Stimulated activated CD4-positive, alpha-beta T cell treated with anti-CD3 and anti-CD28 coated beads, Interleukin-2, amount 100 ng/mL, for 4 hours (primary cell): ENCODE measurements at regions not wholly inside any gene's neighbourhood (a gene's known extent, or its start where the extent isn't known, plus 50 kb on each side); places are given as distances from the start of the nearest gene placed in this dataset.
"Not testable (repeated sequence)": the region's sequence is repeated elsewhere in the genome, so short reads cannot be mapped to it uniquely, and the experiment has no call there.

ENCODE experiments used
- DNase-seq: peaks from one replicate; pipeline ENCODE4 v3.0.0-alpha.2; 2020; ENCODE audit warnings: low read depth

DNA sequence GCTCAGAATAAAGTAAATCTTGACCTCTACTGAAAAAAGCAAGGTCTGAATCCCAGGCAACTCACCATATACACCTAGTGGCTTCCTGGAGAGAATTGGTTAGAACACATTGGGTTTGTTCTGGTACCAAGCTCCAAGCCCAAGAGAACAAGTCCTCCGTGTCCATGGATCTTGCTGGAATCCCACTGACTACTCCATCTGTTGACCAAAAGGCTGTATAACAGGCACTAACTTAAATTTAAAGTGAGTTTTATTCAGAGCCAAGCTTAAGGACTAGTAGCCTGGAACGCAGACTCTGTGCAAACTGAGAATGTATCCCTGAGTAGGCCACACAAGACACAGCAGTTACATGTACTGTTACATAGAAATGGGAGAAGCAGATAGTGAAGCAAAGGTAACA is 342.1 kb upstream of the LRRC3B start:
- no peak for DNase-seq

DNA sequence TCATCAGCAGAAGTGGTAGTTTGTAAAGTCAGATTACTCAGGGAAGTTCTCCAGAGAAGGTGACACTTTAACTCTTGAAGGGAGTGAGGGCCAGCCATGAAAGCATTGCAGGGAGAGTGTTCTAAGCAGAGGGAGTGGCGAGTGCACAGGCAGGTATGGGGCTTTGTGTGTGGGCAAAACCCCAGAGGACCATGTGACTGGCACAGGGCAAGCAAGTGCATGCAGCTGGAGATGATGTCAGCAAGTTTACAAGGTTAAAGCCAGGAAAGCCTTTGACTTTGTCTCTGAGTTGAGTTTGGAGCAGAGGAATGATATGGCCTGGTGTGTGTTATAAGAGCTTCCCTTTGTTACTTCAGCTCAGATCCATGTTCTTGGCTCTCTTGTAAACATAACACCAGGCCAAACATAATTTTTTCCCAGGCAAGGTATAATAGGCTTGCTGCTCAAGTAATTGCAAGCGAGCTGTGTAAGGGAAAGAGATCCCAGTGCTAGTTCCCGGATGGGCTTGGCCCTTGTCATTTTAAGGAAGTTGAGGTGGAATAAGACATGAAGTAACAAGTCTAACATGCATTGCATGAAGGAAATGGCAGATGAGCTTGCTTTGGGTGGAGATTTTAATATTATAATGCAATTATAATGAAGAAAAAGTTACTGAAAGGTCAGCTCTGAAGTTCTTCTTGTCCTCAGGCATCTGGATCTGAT is 341.1 kb upstream of the LRRC3B start:
- DNase-seq: no peak

DNA sequence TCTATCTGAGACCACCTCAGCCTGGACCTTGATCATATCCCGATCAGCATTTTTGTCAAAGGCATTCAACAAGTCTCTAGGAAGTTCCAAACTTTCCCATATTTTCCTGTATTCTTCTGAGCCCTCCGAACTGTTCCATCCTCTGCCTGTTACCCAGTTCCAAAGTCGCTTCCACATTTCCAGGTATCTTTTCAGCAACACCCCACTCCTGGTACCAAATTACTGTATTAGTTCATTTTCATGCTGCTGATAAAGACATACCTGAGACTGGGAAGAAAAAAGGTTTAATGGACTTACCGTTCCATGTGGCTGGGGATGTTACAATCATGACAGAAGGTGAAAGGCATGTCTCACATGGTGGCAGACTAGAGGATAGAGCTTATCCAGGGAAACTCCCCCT is 338.1 kb upstream of the LRRC3B start:
- DNase-seq: not testable (repeated sequence)

DNA sequence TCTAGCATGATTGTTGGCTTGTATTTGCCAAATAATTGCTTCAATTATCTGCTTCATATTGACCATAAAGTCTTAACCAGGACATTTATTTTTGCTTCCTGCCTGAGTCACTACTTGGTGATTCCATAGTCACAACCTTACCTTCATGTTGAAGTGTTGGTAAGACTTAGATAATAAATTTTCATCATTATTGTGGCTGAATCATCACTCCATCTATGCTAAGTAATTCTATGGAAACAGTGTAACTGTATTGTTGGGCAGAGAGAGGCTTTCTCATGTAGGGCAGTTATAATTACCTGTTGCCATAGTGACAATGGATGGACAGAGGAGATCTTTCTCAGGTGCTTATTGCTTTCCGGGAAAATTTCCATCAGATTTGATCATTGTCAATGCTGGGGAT is 330.7 kb upstream of the LRRC3B start:
- DNase-seq: no peak

DNA sequence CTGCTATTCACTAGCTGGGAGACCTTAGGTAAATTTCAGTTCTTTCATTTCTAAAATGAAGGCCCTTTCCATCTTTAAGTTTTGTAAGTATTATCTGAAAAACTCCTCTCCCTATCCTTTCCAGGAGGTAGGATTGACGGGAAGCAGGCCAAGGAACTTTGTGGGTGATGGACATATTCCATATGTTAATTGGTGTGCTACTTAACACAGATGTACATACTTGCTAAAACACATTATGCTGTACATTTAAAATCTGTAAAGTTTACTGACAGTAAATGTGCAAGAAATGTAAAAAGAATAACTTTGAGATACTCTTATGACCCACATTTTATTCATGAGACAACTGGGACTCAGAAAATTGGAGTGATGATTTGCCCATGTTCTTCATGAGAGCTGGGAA is 329.8 kb upstream of the LRRC3B start:
- no peak for DNase-seq

DNA sequence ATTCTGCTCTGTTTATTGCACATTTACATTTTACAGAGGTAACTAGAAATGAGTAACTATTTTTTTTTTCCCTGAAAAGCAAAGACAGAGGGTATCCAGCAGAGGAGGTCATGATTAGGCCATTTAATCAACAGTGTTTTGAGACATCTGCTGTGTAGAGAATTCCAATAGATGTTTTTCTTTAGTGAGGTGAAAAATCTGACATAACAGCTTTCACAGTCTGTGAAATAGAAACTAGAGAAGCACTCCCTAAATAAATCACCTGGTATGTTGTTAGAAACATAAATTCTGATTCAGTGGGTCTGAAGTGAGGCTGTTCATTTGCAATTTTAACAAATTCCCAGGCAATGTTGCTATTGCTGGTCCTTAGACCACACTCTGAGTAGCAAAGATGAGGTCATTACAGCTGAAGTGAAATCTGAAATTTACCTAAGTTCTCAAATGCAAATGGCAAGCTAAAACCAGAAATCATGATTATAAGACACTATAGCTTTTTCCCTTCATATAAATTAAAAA is 329.2 kb upstream of the LRRC3B start:
- no peak for DNase-seq

DNA sequence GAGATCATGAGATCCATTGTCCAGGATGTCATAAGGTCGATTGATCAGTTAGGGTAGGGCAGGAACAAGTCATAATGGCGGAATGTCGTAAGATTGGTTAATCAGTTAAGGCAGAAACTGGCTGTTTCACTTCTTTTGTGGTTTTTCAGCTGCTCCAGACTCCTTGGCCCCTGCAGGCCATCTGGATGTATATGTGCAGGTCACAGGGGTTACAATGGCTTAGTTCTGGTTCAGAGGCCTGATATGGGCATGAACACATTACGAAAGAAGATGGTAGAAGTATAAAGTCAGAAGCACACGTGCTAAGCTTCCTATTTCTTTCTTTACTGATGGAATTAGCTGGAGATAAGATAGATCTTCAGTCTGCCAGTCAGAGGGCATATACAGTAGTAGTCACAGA is 315.4 kb upstream of the LRRC3B start:
- no peak for DNase-seq

DNA sequence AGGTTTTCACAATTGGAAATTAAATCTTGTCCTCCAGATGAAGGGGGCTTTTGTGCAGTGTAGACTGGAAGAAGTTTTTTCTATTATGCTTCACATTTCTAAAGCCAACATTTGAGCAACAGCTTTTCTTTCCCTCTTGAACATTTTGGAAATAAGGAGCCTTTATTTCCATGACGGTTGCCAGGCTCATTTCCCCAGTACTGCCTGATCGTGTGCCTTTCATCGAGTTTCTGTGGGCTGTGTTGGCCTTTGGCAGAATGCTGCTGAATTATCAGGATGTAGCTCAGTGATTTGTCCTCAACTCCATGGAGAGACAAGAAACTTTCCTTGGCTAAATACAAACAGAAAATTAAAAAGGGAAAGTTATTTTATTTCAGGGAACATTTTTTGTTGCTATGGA is 314.8 kb upstream of the LRRC3B start:
- DNase-seq: no peak

DNA sequence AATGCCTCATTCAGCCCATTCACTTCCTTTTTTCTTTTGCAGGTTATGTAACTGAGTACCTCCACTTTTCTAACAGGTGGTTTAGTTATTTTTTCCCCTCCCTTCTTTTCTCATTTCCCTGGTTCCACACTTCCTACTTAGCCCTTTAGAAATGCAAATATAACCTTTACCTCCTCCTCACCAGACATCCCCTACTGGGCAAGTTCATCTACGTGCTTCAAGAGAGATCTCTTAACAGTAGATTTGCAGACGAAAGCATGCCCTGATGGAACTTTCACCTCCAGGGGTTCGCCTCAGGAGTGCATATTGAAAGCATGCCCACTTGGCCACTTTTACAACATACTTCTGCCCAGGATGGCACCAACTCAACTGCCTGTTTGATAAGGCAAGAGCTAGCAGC is 314.1 kb upstream of the LRRC3B start:
- no peak for DNase-seq

DNA sequence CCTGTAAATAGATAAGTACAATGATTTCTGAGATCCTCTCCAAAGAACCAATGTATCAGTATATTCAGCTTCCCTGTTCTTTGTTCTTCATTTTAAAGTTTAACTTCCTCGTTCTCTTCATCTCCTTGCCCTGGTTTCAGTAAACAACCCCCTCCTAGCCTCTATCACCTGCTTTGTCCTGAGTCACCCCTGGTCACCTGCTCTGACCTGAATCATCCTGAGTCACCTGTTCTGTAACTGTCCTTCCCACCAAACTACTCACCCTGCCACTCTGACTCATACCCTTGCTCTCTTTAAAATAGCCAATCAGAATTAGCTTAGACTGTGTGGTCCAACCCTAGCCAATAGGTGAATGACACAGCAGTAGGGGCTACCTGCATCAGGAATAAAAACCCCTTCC is 313.0 kb upstream of the LRRC3B start:
- DNase-seq: not testable (repeated sequence)

DNA sequence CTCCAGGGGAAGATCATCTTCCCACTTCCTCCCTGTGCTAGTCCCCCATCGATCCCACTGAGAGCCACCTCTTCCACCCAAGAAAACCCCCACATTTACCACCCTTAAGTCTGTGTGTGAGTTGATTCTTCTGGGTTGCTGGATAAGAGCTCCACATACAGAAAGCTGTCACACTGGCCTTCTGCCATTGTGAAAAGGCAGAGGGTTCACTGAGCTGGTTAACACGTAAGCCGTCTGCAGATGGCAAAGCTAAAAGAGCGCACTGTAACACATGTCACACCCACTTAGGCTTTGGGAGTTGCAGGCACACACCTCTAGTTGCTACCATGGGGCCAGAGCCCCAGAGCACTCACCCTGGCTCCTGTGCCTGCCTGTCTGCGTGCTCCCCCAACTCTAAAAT is 309.8 kb upstream of the LRRC3B start:
- DNase-seq: no peak

DNA sequence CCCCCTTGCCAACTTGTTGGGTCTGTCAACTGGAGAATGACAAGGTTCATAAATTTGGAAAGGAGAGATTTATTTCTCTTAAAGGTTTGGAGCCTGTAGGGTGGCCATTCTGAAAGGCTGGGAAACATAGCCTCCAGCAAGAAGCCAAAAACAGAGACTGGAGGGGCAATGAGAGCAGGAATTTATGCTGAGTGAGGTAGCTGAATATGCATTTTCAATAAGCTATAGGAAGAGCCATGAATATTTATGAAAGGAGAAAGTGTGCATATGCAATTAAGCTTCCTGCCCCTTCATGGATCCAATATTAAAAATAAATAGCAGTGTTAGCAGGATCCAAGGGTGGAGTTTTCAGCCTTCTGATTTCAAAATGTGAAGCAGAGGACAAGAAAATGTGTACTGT is 306.1 kb upstream of the LRRC3B start:
- no peak for DNase-seq

DNA sequence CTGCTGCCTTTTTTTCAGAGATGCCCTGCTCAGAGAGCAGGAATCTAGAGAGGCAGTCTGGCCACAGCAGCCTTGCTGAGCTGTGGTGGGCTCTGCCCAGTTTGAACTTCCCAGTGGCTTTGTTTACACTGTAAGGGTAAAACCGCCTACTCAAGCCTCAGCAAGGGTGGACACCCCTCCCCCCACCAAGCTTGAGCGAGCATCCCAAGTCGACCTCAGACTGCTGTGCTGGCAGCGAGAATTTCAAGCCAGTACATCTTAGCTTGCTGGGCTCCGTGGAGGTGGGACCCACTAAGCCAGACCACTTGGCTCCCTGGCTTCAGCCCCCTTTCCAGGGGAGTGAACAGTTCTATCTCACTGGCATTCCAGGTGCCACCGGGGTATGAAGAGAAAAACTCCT is 298.8 kb upstream of the LRRC3B start:
- DNase-seq: not testable (repeated sequence)

DNA sequence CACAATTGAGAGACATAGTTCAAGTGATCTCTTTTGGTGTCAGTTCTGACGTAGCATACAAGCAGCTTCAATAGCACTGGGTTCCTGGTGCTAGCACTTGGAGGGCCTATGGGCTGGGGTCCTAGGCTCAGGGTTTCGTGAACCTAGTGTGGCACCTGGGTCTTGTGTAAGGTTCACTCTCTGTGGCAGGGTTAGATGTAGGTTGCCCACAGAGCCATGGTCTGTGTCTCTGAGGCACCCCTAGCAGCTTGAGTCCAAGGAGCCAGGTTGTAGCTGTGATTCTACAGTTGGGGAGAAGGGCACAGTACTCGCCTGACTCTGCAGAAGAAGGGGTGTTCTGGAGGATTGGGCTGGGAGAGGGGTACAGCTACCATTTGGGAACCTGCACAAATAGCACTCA is 282.6 kb upstream of the LRRC3B start:
- no peak for DNase-seq

DNA sequence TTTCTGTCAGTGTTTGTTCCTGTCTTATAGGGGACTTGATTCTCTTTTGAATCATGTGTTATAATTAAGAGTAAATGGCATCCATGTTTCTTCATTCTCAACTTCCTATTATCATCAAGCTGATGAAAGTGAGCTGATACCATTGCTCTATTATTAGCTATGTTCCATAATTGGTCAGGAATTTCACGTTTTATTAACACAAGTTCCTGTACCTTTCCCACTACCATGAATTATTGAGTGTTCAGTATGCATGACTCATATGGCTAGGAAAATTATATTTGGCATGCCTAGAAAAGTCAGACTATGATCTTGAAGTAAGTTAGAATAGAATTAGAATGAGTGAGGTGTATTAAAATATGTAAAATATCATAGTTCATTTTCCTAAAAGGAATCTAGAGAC is 278.9 kb upstream of the LRRC3B start:
- no peak for DNase-seq

DNA sequence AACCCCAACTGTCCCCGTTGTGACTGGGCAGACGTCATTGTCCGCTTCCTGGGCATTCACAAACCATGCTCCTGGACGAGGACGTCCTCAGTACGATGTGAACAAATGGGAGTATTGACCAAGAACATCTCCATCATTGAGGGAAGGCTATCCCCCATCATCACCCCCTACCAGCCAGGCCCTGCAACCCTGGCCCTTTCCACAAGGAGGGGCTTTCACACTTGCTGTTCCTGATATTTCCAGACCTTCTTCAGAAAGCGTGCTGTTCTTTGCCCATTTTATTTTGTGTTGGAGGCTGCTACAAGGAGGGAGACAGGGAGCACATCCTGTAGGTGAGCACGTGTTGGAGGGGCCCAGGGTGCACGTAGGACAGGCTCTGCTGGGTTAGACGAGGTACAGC is 277.0 kb upstream of the LRRC3B start:
- DNase-seq: no peak

DNA sequence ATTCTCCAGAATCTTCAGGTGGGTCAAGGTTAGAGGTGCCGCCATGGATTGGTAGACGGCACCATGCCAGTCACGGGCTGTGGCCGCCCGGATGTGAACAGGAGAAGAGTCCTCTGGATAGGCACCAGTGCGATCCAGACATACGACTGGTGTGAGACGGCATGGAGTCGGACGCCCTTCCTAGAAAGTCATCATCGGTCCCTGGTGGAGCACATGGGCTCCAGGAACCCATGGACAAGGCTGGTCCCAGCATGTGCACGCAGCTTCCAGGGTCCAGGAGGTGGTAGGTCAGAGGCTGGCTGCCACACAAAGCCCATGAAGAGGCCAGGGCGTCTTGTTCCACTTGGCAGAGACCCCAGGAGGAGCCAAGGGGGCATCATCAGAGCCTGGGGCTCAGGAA is 276.1 kb upstream of the LRRC3B start:
- DNase-seq: no peak

DNA sequence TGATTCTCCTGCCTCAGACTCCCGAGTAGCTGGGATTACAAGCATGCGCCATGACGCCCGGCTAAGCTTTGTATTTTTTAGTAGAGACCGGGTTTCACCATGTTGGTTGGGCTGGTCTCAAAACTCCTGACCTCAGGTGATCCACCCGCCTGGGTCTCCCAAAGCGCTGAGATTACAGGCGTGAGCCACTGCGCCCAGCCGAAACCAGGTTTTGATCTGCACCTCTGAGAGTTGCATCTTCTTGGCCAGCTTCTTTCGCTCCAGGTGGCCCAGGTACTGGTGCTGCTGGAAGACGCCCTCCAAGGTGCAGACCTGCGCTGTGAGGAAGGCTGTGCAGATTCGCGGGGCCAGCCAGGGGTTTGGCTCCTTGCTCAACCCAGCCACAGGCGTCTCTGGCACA is 275.4 kb upstream of the LRRC3B start:
- no peak for DNase-seq

DNA sequence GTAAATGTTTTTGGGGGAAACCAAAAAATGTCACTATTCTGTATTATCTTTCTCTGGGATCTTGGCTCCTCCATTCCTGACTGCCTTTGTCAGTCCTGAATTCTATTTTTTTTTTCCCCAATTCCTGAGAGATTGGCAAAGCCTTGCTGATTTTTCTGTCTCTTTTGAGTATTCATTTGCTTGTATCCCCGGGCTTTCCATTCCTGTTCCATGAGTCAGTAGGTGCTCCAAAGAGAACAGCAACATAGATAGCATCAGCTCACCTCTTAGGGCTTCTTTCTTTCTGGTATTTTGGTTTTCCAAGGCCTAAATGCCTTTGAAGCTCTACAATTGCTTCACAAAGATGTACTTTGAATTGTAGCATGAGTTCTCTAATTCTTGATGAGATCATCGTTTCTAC is 271.7 kb upstream of the LRRC3B start:
- DNase-seq: no peak

DNA sequence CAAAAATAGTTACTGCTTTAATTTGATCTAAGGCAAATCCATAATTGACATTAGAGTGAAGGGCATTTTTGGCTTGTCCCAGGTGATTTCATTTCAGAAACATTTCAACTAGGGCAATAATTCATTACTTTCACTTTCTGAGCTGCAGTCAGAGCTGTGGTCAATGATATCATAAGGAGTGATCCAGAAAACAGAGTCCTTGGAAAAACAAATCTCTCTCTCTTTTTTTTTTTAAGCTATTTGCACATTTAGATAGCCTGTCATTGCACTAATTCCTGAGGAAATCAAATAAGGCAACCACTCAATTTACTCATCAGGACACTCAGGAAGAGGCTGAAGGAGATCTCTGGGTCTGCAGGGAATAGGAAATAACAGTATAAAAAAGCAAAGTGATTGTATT is 269.5 kb upstream of the LRRC3B start:
- DNase-seq: no peak

DNA sequence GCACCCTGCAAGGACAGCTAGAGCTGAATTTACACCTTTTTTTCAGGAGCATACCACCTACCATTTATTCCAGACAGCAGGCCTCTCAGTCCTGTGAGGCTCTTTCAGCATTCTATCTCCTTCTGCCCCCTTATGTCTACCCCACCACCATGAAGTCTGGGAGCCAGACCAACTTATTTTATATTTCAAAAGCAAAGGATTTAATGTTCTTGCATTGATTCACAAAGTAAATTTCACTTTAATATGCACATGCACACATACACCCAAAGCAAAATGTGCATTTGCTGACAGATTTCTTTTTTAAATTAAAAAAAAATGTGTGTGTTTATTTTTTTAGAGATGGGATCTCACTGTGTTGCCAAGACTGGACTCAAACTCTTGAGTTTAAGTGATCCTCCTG is 264.2 kb upstream of the LRRC3B start:
- no peak for DNase-seq

DNA sequence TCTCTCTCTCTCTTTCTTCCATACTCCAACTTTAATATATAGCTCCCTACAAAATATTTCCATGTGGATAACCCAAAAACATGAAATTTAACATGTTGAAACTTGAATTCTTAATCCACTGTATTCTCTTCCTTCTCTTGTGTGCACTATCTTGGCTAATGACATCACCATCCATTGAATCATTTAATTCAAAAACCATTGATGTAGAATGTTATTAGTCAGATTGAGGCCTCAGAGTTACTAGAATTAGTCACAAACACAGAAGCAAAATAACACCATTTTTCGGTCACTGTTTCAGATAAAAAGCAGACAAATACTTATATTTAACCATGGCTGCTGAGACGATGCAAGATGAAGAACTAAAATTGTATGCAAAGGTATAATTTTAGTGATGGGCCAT is 256.9 kb upstream of the LRRC3B start:
- no peak for DNase-seq

DNA sequence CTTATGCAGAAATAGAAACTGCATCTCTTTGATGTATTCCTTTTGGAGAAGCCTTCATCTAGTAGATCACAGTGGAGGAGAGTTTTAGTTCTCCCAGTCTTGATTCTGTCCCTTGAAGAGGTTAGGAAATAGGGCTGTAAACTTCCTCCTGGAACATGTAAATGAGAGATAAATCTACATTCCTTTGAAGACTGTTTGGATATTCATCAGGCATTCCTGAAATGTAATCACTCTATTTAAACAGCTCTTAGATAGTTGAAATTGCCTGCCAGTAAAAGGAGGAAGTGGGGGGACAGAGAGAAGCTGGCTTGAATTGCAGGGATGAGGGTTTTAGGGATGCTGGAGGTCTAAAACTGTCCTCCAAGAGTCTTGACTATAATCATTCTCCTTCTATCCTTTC is 254.3 kb upstream of the LRRC3B start:
- no peak for DNase-seq

DNA sequence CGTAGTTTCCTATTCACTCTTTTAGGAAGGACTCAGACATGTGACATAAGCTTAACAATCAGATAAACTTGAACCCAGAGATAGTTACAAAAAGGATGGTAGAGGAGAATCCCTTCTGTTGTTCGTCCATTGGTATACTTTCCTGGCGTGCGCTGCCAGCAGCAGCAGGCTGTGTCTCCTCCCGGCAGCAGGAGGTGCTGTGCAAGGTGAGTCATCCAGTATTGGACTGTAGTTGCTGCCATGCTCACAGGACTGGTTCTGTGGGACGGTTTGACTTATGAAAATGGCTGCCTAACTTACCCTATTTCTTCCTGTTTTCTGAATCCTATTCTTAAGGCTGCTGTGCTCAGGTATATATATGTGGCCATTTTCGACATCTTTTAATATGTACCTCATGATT is 253.4 kb upstream of the LRRC3B start:
- DNase-seq: no peak
